ENCODE measurements at regions not wholly inside any gene's neighbourhood (a gene's known extent, or its start where the extent isn't known, plus 50 kb on each side); places are given as distances from the start of the nearest gene placed in this dataset.

DNA sequence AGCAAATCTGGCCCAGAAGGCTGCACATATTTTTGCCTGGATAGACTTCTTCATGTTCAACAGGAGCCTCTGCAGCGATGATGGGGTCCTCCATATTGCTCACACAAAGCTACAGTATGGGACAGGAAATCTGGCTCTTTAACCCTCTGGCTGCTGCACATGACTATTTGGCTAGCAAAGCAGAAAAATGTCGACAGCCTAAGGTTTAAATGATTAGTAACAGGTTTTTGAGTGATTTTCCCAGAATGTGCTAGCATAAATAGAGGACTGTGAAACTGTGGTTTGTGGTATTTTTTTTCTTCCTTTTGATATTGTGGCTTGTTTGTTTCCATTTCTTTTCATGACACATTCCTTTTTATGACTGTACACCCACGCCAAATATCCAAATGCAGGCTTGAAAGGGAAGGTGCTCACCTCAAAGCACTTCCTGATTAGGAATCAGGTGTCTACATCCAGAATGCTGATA, 120.2 kb upstream of the GK2 start:
- no peak overlapping the region for H3K4me3 ChIP-seq

GRCh38 chr4:79526641-79527565, 118.9 kb upstream of the GK2 start:
- DNase-seq (ENCODE audit: extremely low spot score in 2 of 2): no peak
- no peak for TF ChIP-seq CTCF (IDR thresholded peaks at IDR 0.05)
- TF ChIP-seq POLR2AphosphoS5 (IDR thresholded peaks at IDR 0.05; ENCODE audit: insufficient read depth in 1 of 2, low read depth in 1 of 2): no peak
- TF ChIP-seq POLR2A (IDR thresholded peaks at IDR 0.05): no peak
- Histone ChIP-seq H3K9me3 (no peaks in the 10 kb centered on the region), H3K4me3 (no peak overlapping the region), H3K27me3 (no peaks in the 10 kb centered on the region), H3K36me3 (no peaks in the 10 kb centered on the region), H3K4me1 (no peaks in the 10 kb centered on the region), H3K27ac (no peak overlapping the region)
- intact Hi-C loops (cut with DNase I): no loop called here

More for the DNA sequence above, 120.2 kb upstream of the GK2 start:
- Histone ChIP-seq H3K27ac (no peak overlapping the region), H3K27me3 (no peaks in the 10 kb centered on the region), H3K9me3 (no peaks in the 10 kb centered on the region), H3K4me1 (no peaks in the 10 kb centered on the region), H3K36me3 (no peaks in the 10 kb centered on the region)
- TF ChIP-seq CTCF (IDR thresholded peaks at IDR 0.05): no peak
- no peak for TF ChIP-seq POLR2AphosphoS5 (IDR thresholded peaks at IDR 0.05; ENCODE audit: insufficient read depth in 1 of 2, low read depth in 1 of 2)
- TF ChIP-seq POLR2A (IDR thresholded peaks at IDR 0.05): no peak
- intact Hi-C loops (cut with DNase I): no loop called here
- DNase-seq (ENCODE audit: extremely low spot score in 2 of 2): no peak

- no peaks in the 10 kb centered on the region for H3K36me3 ChIP-seq
- no peaks in the 10 kb centered on the region for H3K27me3 ChIP-seq
- intact Hi-C loops (cut with DNase I): no loop called here
- TF ChIP-seq CTCF (IDR thresholded peaks at IDR 0.05): no peak
- no peak for TF ChIP-seq POLR2A (IDR thresholded peaks at IDR 0.05)
- TF ChIP-seq POLR2AphosphoS5 (IDR thresholded peaks at IDR 0.05; ENCODE audit: insufficient read depth in 1 of 2, low read depth in 1 of 2): no peak
- H3K9me3 ChIP-seq: no peaks in the 10 kb centered on the region
- H3K4me3 ChIP-seq: no peak overlapping the region
- peaks cover 7% of the 10 kb centered on the region for H3K4me1 ChIP-seq
- no peak for DNase-seq (ENCODE audit: extremely low spot score in 2 of 2)
- H3K27ac ChIP-seq: no peak overlapping the region
These were observed 108.1 kb upstream of the GK2 start for GRCh38 chr4:79516114-79516513.

GRCh38 chr4:79514621-79515329, 106.7 kb upstream of the GK2 start:
- no peak for DNase-seq (ENCODE audit: extremely low spot score in 2 of 2)
- no peak for TF ChIP-seq POLR2A (IDR thresholded peaks at IDR 0.05)
- TF ChIP-seq POLR2AphosphoS5 (IDR thresholded peaks at IDR 0.05; ENCODE audit: insufficient read depth in 1 of 2, low read depth in 1 of 2): peak in 1 of 2 donors; percentile 51
- no peak overlapping the region for H3K27ac ChIP-seq
- H3K4me3 ChIP-seq: no peak overlapping the region
- peaks cover 7% of the 10 kb centered on the region for H3K4me1 ChIP-seq
- no peaks in the 10 kb centered on the region for H3K27me3 ChIP-seq
- intact Hi-C loops (cut with DNase I): no loop called here
- H3K36me3 ChIP-seq: no peaks in the 10 kb centered on the region
- no peaks in the 10 kb centered on the region for H3K9me3 ChIP-seq

- DNase-seq (ENCODE audit: extremely low spot score in 2 of 2): no peak
- intact Hi-C loops (cut with DNase I): no loop called here
- TF ChIP-seq POLR2AphosphoS5 (IDR thresholded peaks at IDR 0.05; ENCODE audit: insufficient read depth in 1 of 2, low read depth in 1 of 2) (no peak), CTCF (IDR thresholded peaks at IDR 0.05) (no peak), POLR2A (IDR thresholded peaks at IDR 0.05) (no peak)
- Histone ChIP-seq H3K9me3 (no peaks in the 10 kb centered on the region), H3K27me3 (no peaks in the 10 kb centered on the region), H3K4me1 (peaks cover 7% of the 10 kb centered on the region), H3K36me3 (no peaks in the 10 kb centered on the region), H3K4me3 (no peak overlapping the region), H3K27ac (no peak overlapping the region)
These were observed 105.5 kb upstream of the GK2 start for GRCh38 chr4:79513576-79513975.
